Nephron progenitor cell (in vitro differentiated cells): ENCODE measurements at regions not wholly inside any gene's neighbourhood (a gene's known extent, or its start where the extent isn't known, plus 50 kb on each side); places are given as distances from the start of the nearest gene placed in this dataset.

Experiments used
- DNase-seq: peaks from one replicate; pipeline ENCODE4 v3.0.0; 2021
- H3K27ac Mint-ChIP-seq: 2 replicates; pipeline ENCODE4 v1.8.0; 2021; ENCODE audit warnings: mild to moderate bottlenecking, moderate library complexity, mixed read lengths
- H3K27me3 Mint-ChIP-seq: 2 replicates; pipeline ENCODE4 v1.8.0; 2021; ENCODE audit warnings: mild to moderate bottlenecking, low read depth, mixed read lengths; ENCODE audit not compliant: poor library complexity
- H3K36me3 Mint-ChIP-seq: 2 replicates; pipeline ENCODE4 v1.8.0; 2021; ENCODE audit warnings: low read depth, mixed read lengths
- H3K4me1 Mint-ChIP-seq: 2 replicates; pipeline ENCODE4 v1.8.0; 2021; ENCODE audit warnings: mixed read lengths
- H3K4me3 Mint-ChIP-seq: 2 replicates; pipeline ENCODE4 v1.8.0; 2021; ENCODE audit warnings: mild to moderate bottlenecking, moderate library complexity, mixed read lengths
- H3K9me3 Mint-ChIP-seq: 2 replicates; pipeline ENCODE4 v1.8.0; 2021; ENCODE audit warnings: mild to moderate bottlenecking, moderate library complexity, mixed read lengths
- CTCF ChIP-seq: fragments of 200-600 bp; sonication (generic); IDR thresholded peaks from 2 replicates; pipeline ENCODE4 v1.5.0; 2021; ENCODE audit warnings: antibody characterized with exemption

- DNase-seq: no peak
- TF ChIP-seq CTCF: no peak
- Mint-ChIP-seq H3K27ac (no peak overlapping the region), H3K9me3 (no peaks in the 10 kb centered on the region), H3K36me3 (no peaks in the 10 kb centered on the region), H3K4me3 (no peak overlapping the region), H3K27me3 (peaks cover 3% of the 10 kb centered on the region), H3K4me1 (no peaks in the 10 kb centered on the region)
Observed at GRCh38 chr4:182968917-182969650, 51.9 kb upstream of the DCTD start.

- TF ChIP-seq CTCF: no peak
- no peaks in the 10 kb centered on the region for H3K9me3 Mint-ChIP-seq
- H3K36me3 Mint-ChIP-seq: no peaks in the 10 kb centered on the region
- no peaks in the 10 kb centered on the region for H3K27me3 Mint-ChIP-seq
- no peak for DNase-seq
- no peak overlapping the region for H3K27ac Mint-ChIP-seq
- H3K4me3 Mint-ChIP-seq: no peak overlapping the region
- no peaks in the 10 kb centered on the region for H3K4me1 Mint-ChIP-seq
Observed at GRCh38 chr4:182967403-182967802, 50.2 kb upstream of the DCTD start.
